Neural progenitor cell (in vitro differentiated cells): ENCODE measurements at regions not wholly inside any gene's neighbourhood (a gene's known extent, or its start where the extent isn't known, plus 50 kb on each side); places are given as distances from the start of the nearest gene placed in this dataset.

Source experiments
- EZH2phosphoT487 ChIP-seq: fragments of 200-600 bp; sonication (generic); IDR thresholded peaks from 2 replicates; pipeline ENCODE4 v1.6.1; 2017; ENCODE audit warnings: antibody characterized with exemption
- TF ChIP-seq, protein P1 (sequence below): fragments of 200-600 bp; sonication (generic); IDR thresholded peaks from 2 replicates; pipeline ENCODE4 v1.5.1; 2017; ENCODE audit warnings: antibody characterized with exemption, mild to moderate bottlenecking

DNA sequence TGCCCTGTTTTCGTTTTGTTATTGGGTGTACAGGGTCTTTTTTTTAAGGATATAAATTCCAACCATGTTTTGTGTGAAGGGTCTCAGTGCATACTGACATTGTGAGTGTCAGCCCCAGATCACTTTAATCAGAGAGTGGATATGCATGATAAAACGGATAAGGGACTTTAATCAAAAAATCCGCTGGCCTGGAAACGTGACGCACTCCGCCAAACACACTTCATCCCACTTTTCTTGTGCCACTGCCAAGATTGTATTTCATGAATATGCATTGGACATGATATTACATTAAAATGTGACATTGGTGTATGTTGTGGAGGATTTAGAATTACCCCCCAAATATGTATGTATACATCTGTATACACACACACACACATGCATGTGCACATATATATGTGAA, 273.1 kb downstream of the VRK1 start:
- TF ChIP-seq, protein P1, sequence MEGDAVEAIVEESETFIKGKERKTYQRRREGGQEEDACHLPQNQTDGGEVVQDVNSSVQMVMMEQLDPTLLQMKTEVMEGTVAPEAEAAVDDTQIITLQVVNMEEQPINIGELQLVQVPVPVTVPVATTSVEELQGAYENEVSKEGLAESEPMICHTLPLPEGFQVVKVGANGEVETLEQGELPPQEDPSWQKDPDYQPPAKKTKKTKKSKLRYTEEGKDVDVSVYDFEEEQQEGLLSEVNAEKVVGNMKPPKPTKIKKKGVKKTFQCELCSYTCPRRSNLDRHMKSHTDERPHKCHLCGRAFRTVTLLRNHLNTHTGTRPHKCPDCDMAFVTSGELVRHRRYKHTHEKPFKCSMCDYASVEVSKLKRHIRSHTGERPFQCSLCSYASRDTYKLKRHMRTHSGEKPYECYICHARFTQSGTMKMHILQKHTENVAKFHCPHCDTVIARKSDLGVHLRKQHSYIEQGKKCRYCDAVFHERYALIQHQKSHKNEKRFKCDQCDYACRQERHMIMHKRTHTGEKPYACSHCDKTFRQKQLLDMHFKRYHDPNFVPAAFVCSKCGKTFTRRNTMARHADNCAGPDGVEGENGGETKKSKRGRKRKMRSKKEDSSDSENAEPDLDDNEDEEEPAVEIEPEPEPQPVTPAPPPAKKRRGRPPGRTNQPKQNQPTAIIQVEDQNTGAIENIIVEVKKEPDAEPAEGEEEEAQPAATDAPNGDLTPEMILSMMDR: no peak
- TF ChIP-seq EZH2phosphoT487: no peak
